AG10803 (cell line): ENCODE measurements at regions not wholly inside any gene's neighbourhood (a gene's known extent, or its start where the extent isn't known, plus 50 kb on each side); places are given as distances from the start of the nearest gene placed in this dataset.

Experiments
- DNase-seq: peaks from one replicate; pipeline ENCODE4 v3.0.0; 2010; ENCODE audit warnings: low read depth
- H3K4me3 ChIP-seq: 2 replicates; pipeline ENCODE4 v1.5.1; 2011; ENCODE audit warnings: mild to moderate bottlenecking, low read length, control low read depth
- CTCF ChIP-seq: conservative IDR thresholded peaks from 2 replicates; pipeline ENCODE4 v1.5.1; 2011; ENCODE audit warnings: mild to moderate bottlenecking, low read length, control low read depth, inconsistent platforms

- no peak overlapping the region for H3K4me3 ChIP-seq
- TF ChIP-seq CTCF, result no peak
- no peak for DNase-seq
Measured at GRCh38 chr2:16275661-16276060, 335.3 kb downstream of the MYCN start.

- TF ChIP-seq CTCF, result no peak
- no peak for DNase-seq
- H3K4me3 ChIP-seq, result no peak overlapping the region
Measured at GRCh38 chr2:16275131-16275530, 334.8 kb downstream of the MYCN start.

- no peak overlapping the region for H3K4me3 ChIP-seq
- TF ChIP-seq CTCF, result no peak
- no peak for DNase-seq
Measured at GRCh38 chr2:16273111-16273510, 332.8 kb downstream of the MYCN start.

- TF ChIP-seq CTCF, result no peak
- DNase-seq, result no peak
- H3K4me3 ChIP-seq, result no peak overlapping the region
Measured at GRCh38 chr2:16272038-16272788, 331.9 kb downstream of the MYCN start.

GRCh38 chr2:16271231-16271896, 331.0 kb downstream of the MYCN start:
- H3K4me3 ChIP-seq, result no peak overlapping the region
- no peak for DNase-seq
- TF ChIP-seq CTCF, result no peak

- no peak overlapping the region for H3K4me3 ChIP-seq
- DNase-seq, result no peak
- TF ChIP-seq CTCF, result no peak
Measured at GRCh38 chr2:16270441-16270840, 330.1 kb downstream of the MYCN start.
